H1 (cell line): ENCODE measurements at regions not wholly inside any gene's neighbourhood (a gene's known extent, or its start where the extent isn't known, plus 50 kb on each side); places are given as distances from the start of the nearest gene placed in this dataset.

Experiments used
- ATF2 ChIP-seq: IDR thresholded peaks from 2 replicates; pipeline ENCODE4 v1.6.1; 2012; ENCODE audit warnings: low read length, inconsistent platforms
- CHD1 ChIP-seq: IDR thresholded peaks from 2 replicates; pipeline ENCODE4 v1.6.1; 2012; ENCODE audit warnings: low read depth, low read length, improper control_type of control experiment
- EP300 ChIP-seq, 2 experiments: IDR thresholded peaks; 1 replicate in 1 of 2; 2 replicates in 1 of 2; pipeline ENCODE4 v1.6.1; 2011 to 2012; ENCODE audit warnings: low read depth in 2 of 2, low read length in 2 of 2, mild to moderate bottlenecking in 2 of 2, borderline replicate concordance in 1 of 2, inconsistent platforms in 1 of 2, moderate library complexity in 1 of 2
- GABPA ChIP-seq: IDR thresholded peaks from 2 replicates; pipeline ENCODE4 v1.6.1; 2011; ENCODE audit warnings: mild to moderate bottlenecking, low read length, moderate library complexity, borderline replicate concordance; ENCODE audit not compliant: insufficient read depth
- JUN ChIP-seq: IDR thresholded peaks from 2 replicates; pipeline ENCODE4 v1.6.1; 2011; ENCODE audit warnings: low read depth, mild to moderate bottlenecking, improper control_type of control experiment, low read length
- KDM1A ChIP-seq: fragments of 200-600, 300-600 bp; sonication (generic); IDR thresholded peaks from 2 replicates; pipeline ENCODE4 v1.7.1; 2016; ENCODE audit warnings: mild to moderate bottlenecking, low read length, borderline replicate concordance
- POLR2AphosphoS5 ChIP-seq: IDR thresholded peaks from 2 replicates; pipeline ENCODE4 v1.6.1; 2011; ENCODE audit warnings: low read depth, low read length
- RAD21 ChIP-seq, 2 experiments: IDR thresholded peaks in 1 of 2; conservative IDR thresholded peaks in 1 of 2; 2 replicates each; pipeline ENCODE4 v1.6.1; 2011; ENCODE audit warnings: low read depth in 2 of 2, low read length in 2 of 2, improper control_type of control experiment in 1 of 2, inconsistent platforms in 1 of 2, mild to moderate bottlenecking in 1 of 2, moderate library complexity in 1 of 2
- SAP30 ChIP-seq: fragments of 300-600 bp; sonication (generic); IDR thresholded peaks from 2 replicates; pipeline ENCODE4 v1.7.1; 2012; ENCODE audit warnings: low read length, moderate library complexity, mild to moderate bottlenecking, inconsistent platforms; ENCODE audit not compliant: insufficient read depth, insufficient replicate concordance
- TAF1 ChIP-seq: IDR thresholded peaks from 2 replicates; pipeline ENCODE4 v1.6.1; 2011; ENCODE audit warnings: mild to moderate bottlenecking, low read depth, low read length
- ZNF274 ChIP-seq: IDR thresholded peaks from 2 replicates; pipeline ENCODE4 v1.7.0; 2012; ENCODE audit warnings: low read length, borderline replicate concordance; ENCODE audit errors: extremely low read depth
- TF ChIP-seq, protein P1 (sequence below), 3 experiments: IDR thresholded peaks; 1 replicate in 2 of 3; 2 replicates in 1 of 3; pipeline versions ENCODE4 v1.5.1 to v1.6.1; 2011; ENCODE audit warnings: low read length in 3 of 3, mild to moderate bottlenecking in 3 of 3, inconsistent platforms in 2 of 3, low read depth in 1 of 3, moderate library complexity in 1 of 3; ENCODE audit not compliant: insufficient read depth in 1 of 3; ENCODE audit errors: control extremely low read depth in 1 of 3

DNA sequence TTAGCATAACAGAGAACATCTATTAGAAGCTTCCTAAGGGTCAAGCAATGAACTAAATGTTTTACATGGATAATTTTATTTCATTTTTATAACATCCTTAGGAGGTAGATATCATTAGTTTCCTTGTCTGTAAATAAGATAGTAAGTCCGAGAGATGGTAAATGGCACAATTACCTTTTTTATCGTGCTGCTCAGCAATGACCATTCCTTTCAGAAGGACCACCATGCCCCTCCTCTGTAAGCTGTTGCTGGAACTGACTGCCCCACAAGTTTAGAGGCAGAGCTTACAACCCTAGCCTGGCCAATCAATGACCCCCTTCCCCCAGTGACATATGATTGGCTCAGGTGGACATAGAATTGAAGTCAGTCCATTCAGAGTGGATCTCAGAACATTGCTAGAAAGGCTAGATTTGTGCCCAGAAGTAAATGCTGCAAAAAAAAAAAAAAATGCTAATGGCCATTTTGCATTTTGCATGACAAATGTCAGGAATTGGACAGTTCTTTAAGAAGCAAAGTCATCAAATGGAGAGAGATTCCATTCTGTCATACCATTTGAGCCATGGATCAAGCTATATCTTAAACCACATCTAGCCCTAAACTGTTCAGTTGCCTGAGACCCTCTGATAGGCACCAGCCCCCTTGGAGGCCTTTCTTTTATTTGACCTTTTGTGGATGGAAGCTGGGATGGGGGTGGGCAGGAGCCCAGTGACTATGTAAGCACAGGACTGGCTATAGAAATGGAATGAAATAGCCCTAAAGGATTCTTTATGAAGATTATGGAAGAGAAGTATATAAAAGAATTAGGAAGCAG, 668.3 kb downstream of the UQCRFS1 start:
- TF ChIP-seq, protein P1, sequence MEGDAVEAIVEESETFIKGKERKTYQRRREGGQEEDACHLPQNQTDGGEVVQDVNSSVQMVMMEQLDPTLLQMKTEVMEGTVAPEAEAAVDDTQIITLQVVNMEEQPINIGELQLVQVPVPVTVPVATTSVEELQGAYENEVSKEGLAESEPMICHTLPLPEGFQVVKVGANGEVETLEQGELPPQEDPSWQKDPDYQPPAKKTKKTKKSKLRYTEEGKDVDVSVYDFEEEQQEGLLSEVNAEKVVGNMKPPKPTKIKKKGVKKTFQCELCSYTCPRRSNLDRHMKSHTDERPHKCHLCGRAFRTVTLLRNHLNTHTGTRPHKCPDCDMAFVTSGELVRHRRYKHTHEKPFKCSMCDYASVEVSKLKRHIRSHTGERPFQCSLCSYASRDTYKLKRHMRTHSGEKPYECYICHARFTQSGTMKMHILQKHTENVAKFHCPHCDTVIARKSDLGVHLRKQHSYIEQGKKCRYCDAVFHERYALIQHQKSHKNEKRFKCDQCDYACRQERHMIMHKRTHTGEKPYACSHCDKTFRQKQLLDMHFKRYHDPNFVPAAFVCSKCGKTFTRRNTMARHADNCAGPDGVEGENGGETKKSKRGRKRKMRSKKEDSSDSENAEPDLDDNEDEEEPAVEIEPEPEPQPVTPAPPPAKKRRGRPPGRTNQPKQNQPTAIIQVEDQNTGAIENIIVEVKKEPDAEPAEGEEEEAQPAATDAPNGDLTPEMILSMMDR (IDR thresholded peaks at IDR 0.05; ENCODE audit: control extremely low read depth in 1 of 3, insufficient read depth in 1 of 3, low read depth in 1 of 3, low read length in 3 of 3): no peak
- TF ChIP-seq GABPA: no peak
- no peak for TF ChIP-seq TAF1
- TF ChIP-seq EP300 (IDR thresholded peaks at IDR 0.05; ENCODE audit: borderline replicate concordance in 1 of 2, low read depth in 2 of 2, low read length in 2 of 2): no peak
- no peak for TF ChIP-seq POLR2AphosphoS5
- TF ChIP-seq CHD1: no peak
- TF ChIP-seq SAP30: no peak
- TF ChIP-seq KDM1A: no peak
- TF ChIP-seq JUN: no peak
- no peak for TF ChIP-seq RAD21 (IDR thresholded peaks at IDR 0.05 in 1 of 2, conservative IDR thresholded peaks at IDR 0.05 in 1 of 2; ENCODE audit: low read depth in 2 of 2, low read length in 2 of 2)
- no peak for TF ChIP-seq ATF2
- no peak for TF ChIP-seq ZNF274
